ENCODE measurements at regions not wholly inside any gene's neighbourhood (a gene's known extent, or its start where the extent isn't known, plus 50 kb on each side); places are given as distances from the start of the nearest gene placed in this dataset.
"Not testable (repeated sequence)": the region's sequence is repeated elsewhere in the genome, so short reads cannot be mapped to it uniquely, and the experiment has no call there.

GRCh38 chr1:14270821-14271220, 327.7 kb upstream of the KAZN start:
- no peaks in the 10 kb centered on the region for H3K9me1 ChIP-seq (ENCODE audit: control insufficient read depth, extremely low read depth, insufficient read depth, low read length)
- TF ChIP-seq EZH2 (IDR thresholded peaks at IDR 0.05; ENCODE audit: low read length) (no peak), CTCF (optimal IDR thresholded peaks at IDR 0.05 in 1 of 3, IDR thresholded peaks at IDR 0.05 in 1 of 3, conservative IDR thresholded peaks at IDR 0.05 in 1 of 3; ENCODE audit: extremely low read depth in 1 of 3, insufficient read depth in 2 of 3, low read length in 3 of 3) (no peak)
- no peak for DNase-seq (ENCODE audit: low read depth, low spot score)
- no peak overlapping the region for H3K27ac ChIP-seq (ENCODE audit: control insufficient read depth, insufficient read depth, low read length)
- no peaks in the 10 kb centered on the region for H3K9me3 ChIP-seq (ENCODE audit: control insufficient read depth, low read depth, low read length)
- no peak overlapping the region for H3K4me3 ChIP-seq (ENCODE audit: control insufficient read depth in 2 of 3, extremely low read depth in 1 of 3, insufficient read depth in 2 of 3, low read depth in 1 of 3, low read length in 3 of 3)
- no peaks in the 10 kb centered on the region for H4K20me1 ChIP-seq (ENCODE audit: control insufficient read depth, extremely low read depth, insufficient read depth, low read length)
- H3K36me3 ChIP-seq (ENCODE audit: control insufficient read depth in 2 of 2, extremely low read depth in 1 of 2, insufficient read depth in 2 of 2, low read length in 2 of 2) = no peaks in the 10 kb centered on the region
- no peaks in the 10 kb centered on the region for H3K27me3 ChIP-seq (ENCODE audit: control insufficient read depth, extremely low read depth, insufficient read depth, low read length)
- H3K9ac ChIP-seq (ENCODE audit: control insufficient read depth, extremely low read depth, insufficient read depth, low read length) = no peak overlapping the region
- peaks cover 6% of the 10 kb centered on the region for H3K4me1 ChIP-seq (ENCODE audit: control insufficient read depth, extremely low read depth, insufficient read depth, low read length)
- no peak overlapping the region for H3K4me2 ChIP-seq (ENCODE audit: control insufficient read depth, extremely low read depth, insufficient read depth, low read depth, low read length)
- dilution Hi-C loops (cut with MboI; ENCODE audit: extremely low pct_ligation_motif_present, low sequenced_read_pairs) = no loop called here
- H2AFZ ChIP-seq (ENCODE audit: control insufficient read depth, low read length) = no peak overlapping the region
- H3K79me2 ChIP-seq (ENCODE audit: control insufficient read depth, insufficient read depth, low read length) = no peaks in the 10 kb centered on the region
- FAIRE-seq = no peak

GRCh38 chr1:14273811-14274210, 324.7 kb upstream of the KAZN start:
- H3K9me1 ChIP-seq (ENCODE audit: control insufficient read depth, extremely low read depth, insufficient read depth, low read length) = no peaks in the 10 kb centered on the region
- FAIRE-seq (no peak), DNase-seq (ENCODE audit: low read depth, low spot score) (no peak)
- no peak overlapping the region for H3K27ac ChIP-seq (ENCODE audit: control insufficient read depth, insufficient read depth, low read length)
- TF ChIP-seq EZH2 (IDR thresholded peaks at IDR 0.05; ENCODE audit: low read length) (no peak), CTCF (optimal IDR thresholded peaks at IDR 0.05 in 1 of 3, IDR thresholded peaks at IDR 0.05 in 1 of 3, conservative IDR thresholded peaks at IDR 0.05 in 1 of 3; ENCODE audit: extremely low read depth in 1 of 3, insufficient read depth in 2 of 3, low read length in 3 of 3) (no peak)
- H3K36me3 ChIP-seq (ENCODE audit: control insufficient read depth in 2 of 2, extremely low read depth in 1 of 2, insufficient read depth in 2 of 2, low read length in 2 of 2) = no peaks in the 10 kb centered on the region
- no peak overlapping the region for H3K9ac ChIP-seq (ENCODE audit: control insufficient read depth, extremely low read depth, insufficient read depth, low read length)
- no peaks in the 10 kb centered on the region for H4K20me1 ChIP-seq (ENCODE audit: control insufficient read depth, extremely low read depth, insufficient read depth, low read length)
- no peaks in the 10 kb centered on the region for H3K4me1 ChIP-seq (ENCODE audit: control insufficient read depth, extremely low read depth, insufficient read depth, low read length)
- no peaks in the 10 kb centered on the region for H3K9me3 ChIP-seq (ENCODE audit: control insufficient read depth, low read depth, low read length)
- no peak overlapping the region for H3K4me2 ChIP-seq (ENCODE audit: control insufficient read depth, extremely low read depth, insufficient read depth, low read depth, low read length)
- H2AFZ ChIP-seq (ENCODE audit: control insufficient read depth, low read length) = no peak overlapping the region
- H3K79me2 ChIP-seq (ENCODE audit: control insufficient read depth, insufficient read depth, low read length) = no peaks in the 10 kb centered on the region
- no peaks in the 10 kb centered on the region for H3K27me3 ChIP-seq (ENCODE audit: control insufficient read depth, extremely low read depth, insufficient read depth, low read length)
- dilution Hi-C loops (cut with MboI; ENCODE audit: extremely low pct_ligation_motif_present, low sequenced_read_pairs) = no loop called here
- no peak overlapping the region for H3K4me3 ChIP-seq (ENCODE audit: control insufficient read depth in 2 of 3, extremely low read depth in 1 of 3, insufficient read depth in 2 of 3, low read depth in 1 of 3, low read length in 3 of 3)

- dilution Hi-C loops (cut with MboI; ENCODE audit: extremely low pct_ligation_motif_present, low sequenced_read_pairs); H3K27me3 ChIP-seq (ENCODE audit: control insufficient read depth, extremely low read depth, insufficient read depth, low read length); H3K9me3 ChIP-seq (ENCODE audit: control insufficient read depth, low read depth, low read length); DNase-seq (ENCODE audit: low read depth, low spot score); H3K4me3 ChIP-seq (ENCODE audit: control insufficient read depth in 2 of 3, extremely low read depth in 1 of 3, insufficient read depth in 2 of 3, low read depth in 1 of 3, low read length in 3 of 3); H3K4me2 ChIP-seq (ENCODE audit: control insufficient read depth, extremely low read depth, insufficient read depth, low read depth, low read length); H3K36me3 ChIP-seq (ENCODE audit: control insufficient read depth in 2 of 2, extremely low read depth in 1 of 2, insufficient read depth in 2 of 2, low read length in 2 of 2); H3K4me1 ChIP-seq (ENCODE audit: control insufficient read depth, extremely low read depth, insufficient read depth, low read length); FAIRE-seq; H3K27ac ChIP-seq (ENCODE audit: control insufficient read depth, insufficient read depth, low read length); H3K79me2 ChIP-seq (ENCODE audit: control insufficient read depth, insufficient read depth, low read length); H4K20me1 ChIP-seq (ENCODE audit: control insufficient read depth, extremely low read depth, insufficient read depth, low read length); H3K9ac ChIP-seq (ENCODE audit: control insufficient read depth, extremely low read depth, insufficient read depth, low read length); H3K9me1 ChIP-seq (ENCODE audit: control insufficient read depth, extremely low read depth, insufficient read depth, low read length); H2AFZ ChIP-seq (ENCODE audit: control insufficient read depth, low read length): not testable (repeated sequence)
Observed at GRCh38 chr1:14279891-14280290, 318.6 kb upstream of the KAZN start.
